CD14-positive monocyte (primary cell): ENCODE measurements at regions not wholly inside any gene's neighbourhood (a gene's known extent, or its start where the extent isn't known, plus 50 kb on each side); places are given as distances from the start of the nearest gene placed in this dataset.

ENCODE experiments used
- DNase-seq, 3 donors: peaks; one replicate each; pipeline ENCODE4 v3.0.0-alpha.2; 2011 to 2022
- H2AFZ ChIP-seq: 2 replicates; pipeline ENCODE4 v1.6.0; 2012; ENCODE audit warnings: mild to moderate bottlenecking, low read depth, low read length, inconsistent platforms; ENCODE audit not compliant: insufficient read depth, poor library complexity, severe bottlenecking
- H3K27ac ChIP-seq, 2 donors: 1 replicate in 1 of 2; 2 replicates in 1 of 2; pipeline ENCODE4 v1.5.1; 2012 to 2013; ENCODE audit warnings: low read length in 2 of 2, control low read depth in 1 of 2, inconsistent platforms in 1 of 2, low read depth in 1 of 2, mild to moderate bottlenecking in 1 of 2
- H3K27me3 ChIP-seq, 2 donors: one replicate each; pipeline versions ENCODE4 v1.6.0 to v1.6.1; 2011 to 2013; ENCODE audit warnings: low read length in 2 of 2; ENCODE audit not compliant: control insufficient read depth in 2 of 2, insufficient read depth in 2 of 2
- H3K36me3 ChIP-seq, 2 donors: replicated peaks in 1 of 2; 1 replicate in 1 of 2; 2 replicates in 1 of 2; pipeline versions ENCODE4 v1.5.1 to v1.6.1; 2012 to 2013; ENCODE audit warnings: low read length in 2 of 2, control low read depth in 1 of 2, inconsistent platforms in 1 of 2, mild to moderate bottlenecking in 1 of 2; ENCODE audit not compliant: insufficient read depth in 2 of 2, control insufficient read depth in 1 of 2
- H3K4me1 ChIP-seq, 2 donors: 1 replicate in 1 of 2; 2 replicates in 1 of 2; pipeline versions ENCODE4 v1.5.1 to v1.6.1; 2012 to 2013; ENCODE audit warnings: low read length in 2 of 2, control low read depth in 1 of 2, inconsistent platforms in 1 of 2, mild to moderate bottlenecking in 1 of 2, moderate library complexity in 1 of 2; ENCODE audit not compliant: insufficient read depth in 2 of 2, control insufficient read depth in 1 of 2
- H3K4me2 ChIP-seq: replicated peaks from 2 replicates; pipeline ENCODE3; 2012; ENCODE audit warnings: low read length, moderate library complexity, mild to moderate bottlenecking; ENCODE audit not compliant: poor library complexity, severe bottlenecking; ENCODE audit errors: extremely low read depth
- H3K4me3 ChIP-seq, 3 experiments: fragments of 200-600 bp in 1 of 3; sonication (generic) in 1 of 3; replicated peaks in 1 of 3; 1 replicate in 2 of 3; 2 replicates in 1 of 3; pipeline ENCODE4 v1.5.1; 2011 to 2013; ENCODE audit warnings: low read length in 3 of 3, mild to moderate bottlenecking in 3 of 3, control low read depth in 2 of 3, low read depth in 2 of 3, inconsistent platforms in 1 of 3, moderate library complexity in 1 of 3
- H3K79me2 ChIP-seq: 2 replicates; pipeline ENCODE4 v1.6.0; 2012; ENCODE audit warnings: mild to moderate bottlenecking, control low read depth, inconsistent platforms, low read length, moderate library complexity; ENCODE audit not compliant: insufficient read depth
- H3K9ac ChIP-seq: 2 replicates; pipeline ENCODE4 v1.6.0; 2017; ENCODE audit warnings: low read length, mild to moderate bottlenecking; ENCODE audit not compliant: insufficient read depth, poor library complexity, severe bottlenecking
- H3K9me3 ChIP-seq, 2 donors: replicated peaks in 1 of 2; 1 replicate in 1 of 2; 2 replicates in 1 of 2; pipeline versions ENCODE4 v1.5.1 to v1.6.1; 2012 to 2013; ENCODE audit warnings: low read length in 2 of 2, control low read depth in 1 of 2; ENCODE audit not compliant: control insufficient read depth in 1 of 2, insufficient read depth in 1 of 2
- H4K20me1 ChIP-seq: 2 replicates; pipeline ENCODE4 v1.6.0; 2012; ENCODE audit warnings: mild to moderate bottlenecking, low read length, control low read depth, moderate library complexity; ENCODE audit not compliant: insufficient read depth
- H3K27ac Mint-ChIP-seq, 7 donors: one replicate each; pipeline ENCODE4 v1.8.0; 2020; ENCODE audit warnings: mild to moderate bottlenecking in 7 of 7, mixed read lengths in 7 of 7, moderate library complexity in 6 of 7, inconsistent platforms in 2 of 7
- H3K27me3 Mint-ChIP-seq, 3 donors: one replicate each; pipeline ENCODE4 v1.8.0; 2021 to 2022; ENCODE audit warnings: low read depth in 3 of 3, mild to moderate bottlenecking in 3 of 3, mixed read lengths in 3 of 3, moderate library complexity in 3 of 3, inconsistent platforms in 1 of 3
- H3K36me3 Mint-ChIP-seq, 2 donors: one replicate each; pipeline ENCODE4 v1.8.0; 2020; ENCODE audit warnings: mixed read lengths in 2 of 2, inconsistent platforms in 1 of 2, mild to moderate bottlenecking in 1 of 2
- H3K4me1 Mint-ChIP-seq: one replicate; pipeline ENCODE4 v1.8.0; 2020; ENCODE audit warnings: mild to moderate bottlenecking, mixed read lengths
- H3K4me3 Mint-ChIP-seq, 2 donors: one replicate each; pipeline ENCODE4 v1.8.0; 2020; ENCODE audit warnings: mild to moderate bottlenecking in 2 of 2, mixed read lengths in 2 of 2, moderate library complexity in 1 of 2
- H3K9me3 Mint-ChIP-seq, 7 donors: one replicate each; pipeline ENCODE4 v1.8.0; 2020 to 2022; ENCODE audit warnings: mixed read lengths in 7 of 7, mild to moderate bottlenecking in 6 of 7, moderate library complexity in 6 of 7, inconsistent platforms in 2 of 7
- CTCF ChIP-seq: fragments of 200-600 bp; IDR thresholded peaks from one replicate; pipeline ENCODE4 v1.8.0; 2022; ENCODE audit warnings: antibody characterized with exemption, mild to moderate bottlenecking
- WGBS: methylation state at CpG from one replicate; pipeline ENCODE4 v1.1.5; 2013; ENCODE audit warnings: missing lambda C conversion rate; ENCODE audit not compliant: insufficient coverage; 5-methylcytosine and 5-hydroxymethylcytosine counted together
- intact Hi-C, 2 donors: fragments of 100-400 bp; cut with micrococcal nuclease; formaldehyde crosslinking; loops; one replicate each; pipeline versions ENCODE4 v1.15.0 to v1.15.1; 2023

GRCh38 chr1:238491265-238491664 is 600.5 kb upstream of the ZP4 start:
- no peak overlapping the region for H3K9ac ChIP-seq
- H3K27me3 ChIP-seq = no peaks in the 10 kb centered on the region
- H3K9me3 ChIP-seq = peaks cover 0 to 13% of the 10 kb centered on the region in 2 donors
- H4K20me1 ChIP-seq = no peaks in the 10 kb centered on the region
- WGBS = 93% methylated on average over 12 of the region's 12 CpGs
- H3K27ac ChIP-seq = no peak overlapping the region
- Mint-ChIP-seq H3K36me3 (no peaks in the 10 kb centered on the region), H3K4me1 (no peaks in the 10 kb centered on the region), H3K27ac (peak overlapping the region in 1 of 7 donors; percentile 34), H3K27me3 (peaks cover 0 to 1% (median 1%) of the 10 kb centered on the region in 3 donors), H3K9me3 (peaks cover 0 to 9% (median 4%) of the 10 kb centered on the region in 7 donors), H3K4me3 (no peak overlapping the region)
- H3K4me1 ChIP-seq = no peaks in the 10 kb centered on the region
- no peak overlapping the region for H3K4me2 ChIP-seq
- DNase-seq = no peak
- no peak overlapping the region for H3K4me3 ChIP-seq
- H3K36me3 ChIP-seq = no peaks in the 10 kb centered on the region
- no peak for TF ChIP-seq CTCF
- H2AFZ ChIP-seq = no peak overlapping the region
- intact Hi-C loops = no loop called here
- no peaks in the 10 kb centered on the region for H3K79me2 ChIP-seq

- H3K27me3 ChIP-seq = no peaks in the 10 kb centered on the region
- no peak overlapping the region for H3K4me2 ChIP-seq
- no peak overlapping the region for H3K9ac ChIP-seq
- no peak for DNase-seq
- no peaks in the 10 kb centered on the region for H3K36me3 ChIP-seq
- H3K4me1 ChIP-seq = no peaks in the 10 kb centered on the region
- no peaks in the 10 kb centered on the region for H4K20me1 ChIP-seq
- Mint-ChIP-seq H3K27me3 (peaks cover 1 to 3% (median 1%) of the 10 kb centered on the region in 3 donors), H3K4me3 (no peak overlapping the region), H3K9me3 (peaks cover 0 to 12% (median 5%) of the 10 kb centered on the region in 7 donors), H3K4me1 (no peaks in the 10 kb centered on the region), H3K27ac (no peak overlapping the region), H3K36me3 (no peaks in the 10 kb centered on the region)
- H2AFZ ChIP-seq = no peak overlapping the region
- no peak overlapping the region for H3K27ac ChIP-seq
- no peak overlapping the region for H3K4me3 ChIP-seq
- H3K9me3 ChIP-seq = peaks cover 0 to 16% of the 10 kb centered on the region in 2 donors
- intact Hi-C loops = no loop called here
- WGBS = 100% methylated on average over 1 of the region's 3 CpGs
- TF ChIP-seq CTCF = no peak
- H3K79me2 ChIP-seq = no peaks in the 10 kb centered on the region
Observed at GRCh38 chr1:238489006-238489405, 598.3 kb upstream of the ZP4 start.
